HepG2 (cell line): ENCODE measurements at regions not wholly inside any gene's neighbourhood (a gene's known extent, or its start where the extent isn't known, plus 50 kb on each side); places are given as distances from the start of the nearest gene placed in this dataset.

Experiments
- ATAC-seq: fragments of 200-7000 bp; cut with Tn5 transposase; 3 replicates; pipeline ENCODE4 v1.9.1; 2020; ENCODE audit warnings: mild to moderate bottlenecking, moderate library complexity
- BruUV-seq: library from RNA; stranded (reverse); fragments of 400-500 nt; replicated peaks from 2 replicates; lab custom pipeline; 2021; lab: Mats Ljungman, UMichigan
- CTCF ChIA-PET: fragments of 300-600 bp; formaldehyde crosslinking; extraction: SDS; loops from one replicate; lab custom pipeline; 2021; ENCODE audit warnings: low total read pairs, inconsistent platforms, low intra/inter-chr PET ratio; lab: Yijun Ruan, JAX
- POLR2A ChIA-PET: fragments of 350-600 bp; sonication (Branson Sonifier 250); formaldehyde crosslinking; loops from one replicate; lab custom pipeline; 2020; ENCODE audit warnings: antibody characterized with exemption, inconsistent platforms; lab: Yijun Ruan, JAX
- DNase-seq: peaks from one replicate; pipeline ENCODE4 v3.0.0-alpha.2; 2015; ENCODE audit warnings: low spot score
- FAIRE-seq: peaks from 3 replicates; lab custom pipeline; 2011; peaks lifted over from hg19 to GRCh38; lab: Jason Lieb, UNC
- H2AFZ ChIP-seq: one replicate; pipeline ENCODE4 v1.6.1; 2011; ENCODE audit warnings: low read length, inconsistent platforms
- H3K27ac ChIP-seq: fragments of 300-600 bp; 3 replicates; pipeline ENCODE4 v1.8.0; 2011; ENCODE audit warnings: mixed run types, mild to moderate bottlenecking, mixed read lengths, low read length, inconsistent platforms; ENCODE audit not compliant: insufficient read depth; ENCODE audit errors: extremely low read length
- H3K27me3 ChIP-seq, 2 experiments: fragments of 200-600 bp in 1 of 2; 2 replicates in 1 of 2; 3 replicates in 1 of 2; pipeline versions ENCODE4 v1.6.0 to v1.8.0; 2011; ENCODE audit warnings: low read length in 2 of 2, mild to moderate bottlenecking in 2 of 2, moderate library complexity in 2 of 2, inconsistent platforms in 1 of 2; ENCODE audit not compliant: insufficient read depth in 2 of 2, control insufficient read depth in 1 of 2
- H3K36me3 ChIP-seq, 2 experiments: fragments of 200-600 bp in 1 of 2; replicated peaks in 1 of 2; 2 replicates in 1 of 2; 3 replicates in 1 of 2; pipeline versions ENCODE4 v1.5.1 to v1.8.0; 2011; ENCODE audit warnings: low read length in 2 of 2, inconsistent platforms in 1 of 2; ENCODE audit not compliant: insufficient read depth in 2 of 2, control insufficient read depth in 1 of 2
- H3K4me1 ChIP-seq: 2 replicates; pipeline ENCODE4 v1.5.1; 2012; ENCODE audit warnings: low read length, inconsistent platforms; ENCODE audit not compliant: insufficient read depth
- H3K4me2 ChIP-seq: 2 replicates; pipeline ENCODE4 v1.6.0; 2011; ENCODE audit warnings: low read depth, low read length, inconsistent platforms
- H3K4me3 ChIP-seq, 3 experiments: fragments of 200-600 bp in 1 of 3; sonication (generic), shearing (Covaris generic) in 1 of 3; replicated peaks in 1 of 3; 2 replicates each; pipeline ENCODE4 v1.5.1; 2011 to 2016; ENCODE audit warnings: low read length in 3 of 3, inconsistent platforms in 2 of 3, low read depth in 2 of 3, mild to moderate bottlenecking in 2 of 3, control low read depth in 1 of 3, mixed read lengths in 1 of 3; ENCODE audit not compliant: insufficient read depth in 1 of 3
- H3K79me2 ChIP-seq: one replicate; pipeline ENCODE4 v1.6.1; 2011; ENCODE audit warnings: low read length, inconsistent platforms; ENCODE audit not compliant: insufficient read depth
- H3K9ac ChIP-seq: 2 replicates; pipeline ENCODE4 v1.6.0; 2011; ENCODE audit warnings: mild to moderate bottlenecking, low read depth, low read length, inconsistent platforms; ENCODE audit not compliant: insufficient read depth
- H3K9me3 ChIP-seq: 2 replicates; pipeline ENCODE4 v1.5.1; 2012; ENCODE audit warnings: mild to moderate bottlenecking, low read length
- H4K20me1 ChIP-seq: 2 replicates; pipeline ENCODE4 v1.6.0; 2011; ENCODE audit warnings: inconsistent platforms, mild to moderate bottlenecking, low read length, moderate library complexity; ENCODE audit not compliant: insufficient read depth
- ATF1 ChIP-seq: IDR thresholded peaks from 2 replicates; pipeline ENCODE4 v1.6.1; 2016; ENCODE audit warnings: mild to moderate bottlenecking, control low read depth
- ATRX ChIP-seq: sonication (generic); formaldehyde crosslinking; IDR thresholded peaks from 2 replicates; pipeline ENCODE4 v1.4.0; 2020; ENCODE audit warnings: missing genetic modification reagents, borderline replicate concordance
- HOXA5 ChIP-seq: sonication (generic); formaldehyde crosslinking; IDR thresholded peaks from 2 replicates; pipeline ENCODE4 v1.4.0; 2020; ENCODE audit warnings: missing genetic modification reagents
- JARID2 ChIP-seq: sonication (generic); formaldehyde crosslinking; IDR thresholded peaks from 2 replicates; pipeline ENCODE4 v1.8.1; 2023; ENCODE audit warnings: missing genetic modification reagents, inconsistent platforms; ENCODE audit not compliant: insufficient replicate concordance
- MTF1 ChIP-seq: sonication (generic); formaldehyde crosslinking; IDR thresholded peaks from 2 replicates; pipeline ENCODE4 v1.5.0; 2020; ENCODE audit warnings: missing genetic modification reagents
- NFE2 ChIP-seq: sonication (generic); formaldehyde crosslinking; IDR thresholded peaks from 2 replicates; pipeline ENCODE4 v1.4.0; 2020; ENCODE audit warnings: missing genetic modification reagents
- SOX13 ChIP-seq, 3 experiments: fragments of 450-650 bp in 1 of 3; sonication (generic) in 1 of 3; formaldehyde crosslinking in 1 of 3; IDR thresholded peaks in 2 of 3; conservative IDR thresholded peaks in 1 of 3; 2 replicates each; pipeline versions ENCODE4 v1.5.0 to v1.6.1; 2016 to 2020; ENCODE audit warnings: antibody characterized with exemption in 1 of 3, mild to moderate bottlenecking in 1 of 3, missing compliant biosample characterization in 1 of 3, missing genetic modification reagents in 1 of 3, moderate library complexity in 1 of 3
- SUZ12 ChIP-seq: fragments of 150-350 bp; IDR thresholded peaks from 2 replicates; pipeline ENCODE4 v1.6.1; 2014; ENCODE audit warnings: low read depth, low read length
- TARDBP ChIP-seq: sonication (generic); formaldehyde crosslinking; IDR thresholded peaks from 2 replicates; pipeline ENCODE4 v1.8.0; 2022; ENCODE audit warnings: mild to moderate bottlenecking, missing genetic modification reagents
- ZBTB4 ChIP-seq: sonication (generic); formaldehyde crosslinking; IDR thresholded peaks from 2 replicates; pipeline ENCODE4 v1.4.0; 2020; ENCODE audit warnings: missing genetic modification reagents, mild to moderate bottlenecking, borderline replicate concordance
- ZBTB43 ChIP-seq: sonication (generic); formaldehyde crosslinking; conservative IDR thresholded peaks from 2 replicates; pipeline ENCODE4 v1.4.0; 2020; ENCODE audit warnings: missing genetic modification reagents
- ZC3H13 ChIP-seq: sonication (generic); formaldehyde crosslinking; IDR thresholded peaks from 2 replicates; pipeline ENCODE4 v1.8.1; 2023; ENCODE audit warnings: mild to moderate bottlenecking, missing genetic modification reagents, moderate library complexity
- ZNF510 ChIP-seq: sonication (generic); formaldehyde crosslinking; IDR thresholded peaks from 2 replicates; pipeline ENCODE4 v1.4.0; 2020; ENCODE audit warnings: low read depth, mild to moderate bottlenecking, missing genetic modification reagents
- ZNF772 ChIP-seq: sonication (generic); formaldehyde crosslinking; IDR thresholded peaks from 2 replicates; pipeline ENCODE4 v1.5.0; 2020; ENCODE audit warnings: mild to moderate bottlenecking, missing genetic modification reagents
- ZNF83 ChIP-seq: sonication (generic); formaldehyde crosslinking; IDR thresholded peaks from 2 replicates; pipeline ENCODE4 v1.4.0; 2020; ENCODE audit warnings: missing genetic modification reagents, mild to moderate bottlenecking, borderline replicate concordance
- WGBS: methylation state at CpG from one replicate; pipeline ENCODE4 v1.1.6; 2017; ENCODE audit warnings: low lambda C conversion rate; 5-methylcytosine and 5-hydroxymethylcytosine counted together
- in situ Hi-C: cut with HindIII; loops from 2 replicates; pipeline ENCODE4 v1.10.0; 2017; ENCODE audit warnings: low pct_unique_long_range_greater_than_20kb; ENCODE audit not compliant: extremely low pct_ligation_motif_present
- intact Hi-C: fragments of 100-400 bp; cut with micrococcal nuclease; formaldehyde crosslinking; loops from one replicate; pipeline ENCODE4 v1.10.0; 2022; ENCODE audit not compliant: unreplicated experiment
- TF ChIP-seq, protein P1 (sequence below), 2 experiments: IDR thresholded peaks; 2 replicates each; pipeline ENCODE4 v1.6.1; 2011 to 2012; ENCODE audit warnings: low read length in 2 of 2, borderline replicate concordance in 1 of 2, low read depth in 1 of 2, mild to moderate bottlenecking in 1 of 2, moderate library complexity in 1 of 2

DNA sequence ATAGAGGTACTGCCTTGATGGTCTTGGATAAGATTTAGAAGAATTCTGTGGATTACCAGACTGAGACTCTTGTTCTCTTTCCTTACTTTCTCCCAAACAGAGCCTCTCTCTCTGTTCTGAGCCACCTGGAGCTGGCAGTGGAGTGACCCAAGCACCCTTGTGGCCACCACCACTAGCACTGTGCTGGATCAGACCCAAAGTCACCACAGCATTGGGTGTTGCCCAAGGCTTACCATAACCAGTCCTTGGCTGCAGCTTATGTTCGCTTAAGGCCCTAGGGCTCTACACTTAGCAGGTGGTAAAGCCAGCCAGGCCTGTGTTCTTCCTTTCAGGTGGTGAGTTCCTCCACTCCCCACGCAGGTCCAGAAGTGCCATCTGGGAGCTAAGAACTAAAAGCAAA lies 79.8 kb downstream of the SEM1 start (continued):
- no peak for TF ChIP-seq JARID2 (CRISPR knock-in tag)
- TF ChIP-seq ZC3H13 (CRISPR knock-in tag): no peak
- TF ChIP-seq ATRX (CRISPR knock-in tag): no peak
- TF ChIP-seq, all 625 proteins: peak for 0

GRCh38 chr7:96624954-96625353 lies 84.7 kb downstream of the SEM1 start:
- H3K79me2 ChIP-seq: no peaks in the 10 kb centered on the region
- no peak overlapping the region for H3K9ac ChIP-seq
- DNase-seq (no peak), FAIRE-seq (no peak), ATAC-seq (no peak)
- no peak for TF ChIP-seq ZBTB43 (CRISPR knock-in tag)
- TF ChIP-seq HOXA5 (CRISPR knock-in tag): no peak
- no peak for TF ChIP-seq ZNF83 (CRISPR knock-in tag)
- TF ChIP-seq ZNF772 (CRISPR knock-in tag): no peak
- no peak for TF ChIP-seq SUZ12
- no peak for TF ChIP-seq NFE2 (CRISPR knock-in tag)
- TF ChIP-seq TARDBP (CRISPR knock-in tag): no peak
- TF ChIP-seq MTF1 (CRISPR knock-in tag): no peak
- no peak for TF ChIP-seq ZNF510
- TF ChIP-seq, protein P1, sequence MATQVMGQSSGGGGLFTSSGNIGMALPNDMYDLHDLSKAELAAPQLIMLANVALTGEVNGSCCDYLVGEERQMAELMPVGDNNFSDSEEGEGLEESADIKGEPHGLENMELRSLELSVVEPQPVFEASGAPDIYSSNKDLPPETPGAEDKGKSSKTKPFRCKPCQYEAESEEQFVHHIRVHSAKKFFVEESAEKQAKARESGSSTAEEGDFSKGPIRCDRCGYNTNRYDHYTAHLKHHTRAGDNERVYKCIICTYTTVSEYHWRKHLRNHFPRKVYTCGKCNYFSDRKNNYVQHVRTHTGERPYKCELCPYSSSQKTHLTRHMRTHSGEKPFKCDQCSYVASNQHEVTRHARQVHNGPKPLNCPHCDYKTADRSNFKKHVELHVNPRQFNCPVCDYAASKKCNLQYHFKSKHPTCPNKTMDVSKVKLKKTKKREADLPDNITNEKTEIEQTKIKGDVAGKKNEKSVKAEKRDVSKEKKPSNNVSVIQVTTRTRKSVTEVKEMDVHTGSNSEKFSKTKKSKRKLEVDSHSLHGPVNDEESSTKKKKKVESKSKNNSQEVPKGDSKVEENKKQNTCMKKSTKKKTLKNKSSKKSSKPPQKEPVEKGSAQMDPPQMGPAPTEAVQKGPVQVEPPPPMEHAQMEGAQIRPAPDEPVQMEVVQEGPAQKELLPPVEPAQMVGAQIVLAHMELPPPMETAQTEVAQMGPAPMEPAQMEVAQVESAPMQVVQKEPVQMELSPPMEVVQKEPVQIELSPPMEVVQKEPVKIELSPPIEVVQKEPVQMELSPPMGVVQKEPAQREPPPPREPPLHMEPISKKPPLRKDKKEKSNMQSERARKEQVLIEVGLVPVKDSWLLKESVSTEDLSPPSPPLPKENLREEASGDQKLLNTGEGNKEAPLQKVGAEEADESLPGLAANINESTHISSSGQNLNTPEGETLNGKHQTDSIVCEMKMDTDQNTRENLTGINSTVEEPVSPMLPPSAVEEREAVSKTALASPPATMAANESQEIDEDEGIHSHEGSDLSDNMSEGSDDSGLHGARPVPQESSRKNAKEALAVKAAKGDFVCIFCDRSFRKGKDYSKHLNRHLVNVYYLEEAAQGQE (IDR thresholded peaks at IDR 0.05; ENCODE audit: borderline replicate concordance in 1 of 2, low read depth in 1 of 2, low read length in 2 of 2): no peak
- TF ChIP-seq ATF1 (CRISPR knock-in tag): no peak
- no peak for TF ChIP-seq ZBTB4 (CRISPR knock-in tag)
- no peak for TF ChIP-seq SOX13 (IDR thresholded peaks at IDR 0.05)
- no peak for TF ChIP-seq SOX13 (CRISPR knock-in tag; conservative IDR thresholded peaks at IDR 0.05 in 1 of 2, IDR thresholded peaks at IDR 0.05 in 1 of 2)
- 44% methylated on average over 2 of the region's 2 CpGs for WGBS
- no peak overlapping the region for H3K4me2 ChIP-seq
- no peaks in the 10 kb centered on the region for H3K36me3 ChIP-seq
- H3K4me1 ChIP-seq: no peaks in the 10 kb centered on the region
- no peaks in the 10 kb centered on the region for H4K20me1 ChIP-seq
- in situ Hi-C loops: no loop called here
- no peaks in the 10 kb centered on the region for H3K9me3 ChIP-seq
- BruUV-seq: no TSS peak
- H3K27ac ChIP-seq: no peak overlapping the region
- POLR2A ChIA-PET: no interaction called here
- no peaks in the 10 kb centered on the region for H3K27me3 ChIP-seq
- CTCF ChIA-PET: no interaction called here
- intact Hi-C loops: no loop called here
- H2AFZ ChIP-seq: no peak overlapping the region
- no peak overlapping the region for H3K4me3 ChIP-seq
